H9 (cell line): ENCODE measurements at regions not wholly inside any gene's neighbourhood (a gene's known extent, or its start where the extent isn't known, plus 50 kb on each side); places are given as distances from the start of the nearest gene placed in this dataset.

Experiments used
- DNase-seq: peaks from one replicate; pipeline ENCODE4 v3.0.0-alpha.2; 2017
- H2AFZ ChIP-seq: one replicate; pipeline ENCODE4 v1.6.1; 2013; ENCODE audit warnings: mild to moderate bottlenecking, low read length, control low read depth, moderate library complexity
- H2AK5ac ChIP-seq: 2 replicates; pipeline ENCODE4 v1.6.1; 2013; ENCODE audit warnings: low read length, control low read depth, mixed read lengths; ENCODE audit not compliant: insufficient read length
- H2BK120ac ChIP-seq: one replicate; pipeline ENCODE4 v1.6.1; 2013; ENCODE audit warnings: low read depth, mild to moderate bottlenecking, low read length, control low read depth, inconsistent platforms; ENCODE audit not compliant: poor library complexity, severe bottlenecking
- H2BK12ac ChIP-seq: 2 replicates; pipeline ENCODE4 v1.6.1; 2013; ENCODE audit warnings: low read length, control low read depth, mixed read lengths, low read depth; ENCODE audit not compliant: insufficient read length
- H2BK15ac ChIP-seq: 2 replicates; pipeline ENCODE4 v1.6.1; 2013; ENCODE audit warnings: low read depth, low read length, control low read depth
- H2BK20ac ChIP-seq: one replicate; pipeline ENCODE4 v1.6.1; 2013; ENCODE audit warnings: low read depth, mild to moderate bottlenecking, low read length, control low read depth, inconsistent platforms; ENCODE audit not compliant: poor library complexity, severe bottlenecking
- H2BK5ac ChIP-seq: 2 replicates; pipeline ENCODE4 v1.6.1; 2013; ENCODE audit warnings: low read length, control low read depth, mixed read lengths; ENCODE audit not compliant: insufficient read length
- H3K14ac ChIP-seq: 2 replicates; pipeline ENCODE4 v1.6.1; 2013; ENCODE audit warnings: low read length, control low read depth; ENCODE audit not compliant: insufficient read depth
- H3K18ac ChIP-seq: 2 replicates; pipeline ENCODE4 v1.6.1; 2013; ENCODE audit warnings: low read depth, mild to moderate bottlenecking, mixed read lengths, low read length, control low read depth; ENCODE audit not compliant: insufficient read length
- H3K23ac ChIP-seq: 2 replicates; pipeline ENCODE4 v1.6.1; 2013; ENCODE audit warnings: low read length, control low read depth, mixed read lengths, low read depth; ENCODE audit not compliant: insufficient read length
- H3K23me2 ChIP-seq: 2 replicates; pipeline ENCODE4 v1.6.1; 2013; ENCODE audit warnings: low read depth, mild to moderate bottlenecking, mixed read lengths, low read length, control low read depth; ENCODE audit not compliant: insufficient read length, poor library complexity, severe bottlenecking
- H3K27ac ChIP-seq: 2 replicates; pipeline ENCODE4 v1.5.1; 2013; ENCODE audit warnings: low read length, control low read depth, mixed read lengths, low read depth; ENCODE audit not compliant: insufficient read length
- H3K27me3 ChIP-seq: 2 replicates; pipeline ENCODE4 v1.6.1; 2013; ENCODE audit warnings: low read length, control low read depth, inconsistent platforms; ENCODE audit not compliant: insufficient read depth
- H3K4ac ChIP-seq: 2 replicates; pipeline ENCODE4 v1.6.1; 2013; ENCODE audit warnings: low read depth, mild to moderate bottlenecking, control low read depth, inconsistent platforms, low read length, moderate library complexity
- H3K4me1 ChIP-seq: 2 replicates; pipeline ENCODE4 v1.6.1; 2013; ENCODE audit warnings: low read length, control low read depth, inconsistent platforms; ENCODE audit not compliant: insufficient read depth
- H3K4me2 ChIP-seq: 2 replicates; pipeline ENCODE4 v1.6.1; 2013; ENCODE audit warnings: low read length, control low read depth, mixed read lengths; ENCODE audit not compliant: insufficient read length, insufficient read depth
- H3K56ac ChIP-seq: 2 replicates; pipeline ENCODE4 v1.6.1; 2013; ENCODE audit warnings: low read depth, mild to moderate bottlenecking, mixed read lengths, low read length, control low read depth; ENCODE audit not compliant: insufficient read length
- H3K79me1 ChIP-seq: 2 replicates; pipeline ENCODE4 v1.6.1; 2013; ENCODE audit warnings: low read depth, mild to moderate bottlenecking, moderate library complexity, low read length, control low read depth, inconsistent platforms; ENCODE audit not compliant: insufficient read depth, poor library complexity, severe bottlenecking
- H3K79me2 ChIP-seq: 2 replicates; pipeline ENCODE4 v1.6.1; 2013; ENCODE audit warnings: low read length, control low read depth, inconsistent platforms; ENCODE audit not compliant: insufficient read depth
- H3K9ac ChIP-seq: 2 replicates; pipeline ENCODE4 v1.6.1; 2013; ENCODE audit warnings: low read length, control low read depth, mixed read lengths; ENCODE audit not compliant: insufficient read length; ENCODE audit errors: extremely low read depth
- H3K9me3 ChIP-seq: one replicate; pipeline ENCODE4 v1.6.1; 2013; ENCODE audit warnings: low read depth, low read length, inconsistent platforms; ENCODE audit not compliant: control insufficient read depth
- H3T11ph ChIP-seq: one replicate; pipeline ENCODE4 v1.6.1; 2013; ENCODE audit warnings: mild to moderate bottlenecking, low read length, control low read depth, inconsistent platforms
- H4K20me1 ChIP-seq: one replicate; pipeline ENCODE4 v1.6.1; 2013; ENCODE audit not compliant: control insufficient read depth, insufficient read length, insufficient read depth
- H4K5ac ChIP-seq: 2 replicates; pipeline ENCODE4 v1.6.1; 2013; ENCODE audit warnings: low read depth, mild to moderate bottlenecking, mixed read lengths, low read length, control low read depth; ENCODE audit not compliant: insufficient read length
- H4K8ac ChIP-seq: replicated peaks from 2 replicates; pipeline ENCODE4 v1.6.1; 2013; ENCODE audit warnings: low read length, control low read depth, mixed read lengths, low read depth; ENCODE audit not compliant: insufficient read length
- H4K91ac ChIP-seq: 2 replicates; pipeline ENCODE4 v1.6.1; 2013; ENCODE audit warnings: low read depth, mild to moderate bottlenecking, moderate library complexity, mixed read lengths, low read length, control low read depth; ENCODE audit not compliant: insufficient read length
- H3K27ac Mint-ChIP-seq, 3 experiments: 2 replicates in 2 of 3; 3 replicates in 1 of 3; pipeline ENCODE4 v1.8.0; 2020 to 2021; ENCODE audit warnings: mixed read lengths in 3 of 3, mild to moderate bottlenecking in 1 of 3, moderate library complexity in 1 of 3
- H3K27me3 Mint-ChIP-seq: 2 replicates; pipeline ENCODE4 v1.8.0; 2021; ENCODE audit warnings: low read depth, mild to moderate bottlenecking, moderate library complexity, mixed read lengths
- H3K36me3 Mint-ChIP-seq, 3 experiments: 2 replicates in 2 of 3; 3 replicates in 1 of 3; pipeline ENCODE4 v1.8.0; 2020 to 2021; ENCODE audit warnings: low read depth in 3 of 3, mixed read lengths in 3 of 3; ENCODE audit not compliant: insufficient read depth in 1 of 3
- H3K4me1 Mint-ChIP-seq, 2 experiments: 2 replicates each; pipeline ENCODE4 v1.8.0; 2020; ENCODE audit warnings: mixed read lengths in 2 of 2
- H3K4me3 Mint-ChIP-seq, 2 experiments: 2 replicates in 1 of 2; 3 replicates in 1 of 2; pipeline ENCODE4 v1.8.0; 2020 to 2021; ENCODE audit warnings: mild to moderate bottlenecking in 2 of 2, mixed read lengths in 2 of 2, moderate library complexity in 1 of 2
- H3K9me3 Mint-ChIP-seq, 2 experiments: 2 replicates in 1 of 2; 3 replicates in 1 of 2; pipeline ENCODE4 v1.8.0; 2020; ENCODE audit warnings: mild to moderate bottlenecking in 2 of 2, mixed read lengths in 2 of 2, moderate library complexity in 1 of 2
- CTCF ChIP-seq: fragments of 200-600 bp; sonication (generic); conservative IDR thresholded peaks from 3 replicates; pipeline ENCODE4 v1.8.0; 2021; ENCODE audit warnings: antibody characterized with exemption, mild to moderate bottlenecking
- WGBS: extraction: QIAGEN DNeasy Blood & Tissue Kit; methylation state at CpG from one replicate; pipeline ENCODE4 v1.1.7; 2013; ENCODE audit warnings: missing lambda C conversion rate, low lambda C conversion rate, mixed read lengths; ENCODE audit not compliant: insufficient read length; ENCODE audit errors: extremely low coverage; 5-methylcytosine and 5-hydroxymethylcytosine counted together

DNA sequence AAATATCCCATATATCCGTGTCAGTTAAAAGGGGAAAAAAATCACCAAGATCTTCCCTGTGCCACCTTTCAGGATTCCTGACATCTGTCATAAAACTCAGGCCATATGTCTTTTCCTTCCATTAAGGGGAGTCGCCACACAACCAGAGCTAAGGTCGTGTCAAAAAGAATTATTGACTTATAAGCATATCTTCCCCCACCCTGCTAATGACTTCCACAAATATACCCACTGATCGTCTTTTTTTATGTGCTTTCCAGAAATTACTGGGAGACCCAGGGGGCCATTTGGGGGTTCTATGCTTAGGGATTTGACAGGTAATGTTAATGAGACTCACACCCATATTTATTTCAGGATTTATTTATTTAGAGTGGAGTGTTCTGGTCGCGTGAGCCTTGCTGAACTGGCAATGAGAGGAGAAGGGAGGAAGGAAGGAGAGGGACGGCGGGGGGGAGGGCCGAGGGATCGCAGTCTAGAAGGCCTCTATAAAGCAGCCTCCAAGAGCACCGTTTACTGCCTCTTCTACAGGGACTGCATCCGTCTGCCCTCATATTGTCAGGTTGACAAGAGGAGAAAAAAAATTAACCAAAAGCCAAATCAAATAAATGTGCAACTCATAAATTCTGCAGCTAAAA, 135.7 kb upstream of the MGMT start:
- no peak overlapping the region for H4K5ac ChIP-seq
- Mint-ChIP-seq H3K4me3 (no peak overlapping the region), H3K4me1 (peaks cover 13 to 25% of the 10 kb centered on the region in 2 experiments), H3K9me3 (no peaks in the 10 kb centered on the region), H3K27ac (no peak overlapping the region), H3K36me3 (no peaks in the 10 kb centered on the region), H3K27me3 (no peaks in the 10 kb centered on the region)
- H2AK5ac ChIP-seq: no peak overlapping the region
- H3K27me3 ChIP-seq: no peaks in the 10 kb centered on the region
- H2BK12ac ChIP-seq: no peak overlapping the region
- no peak overlapping the region for H2BK20ac ChIP-seq
- H3K79me1 ChIP-seq: no peaks in the 10 kb centered on the region
- no peaks in the 10 kb centered on the region for H4K20me1 ChIP-seq
- no peak overlapping the region for H4K8ac ChIP-seq
- no peak overlapping the region for H3K27ac ChIP-seq
- no peak overlapping the region for H3K9ac ChIP-seq
- H3K79me2 ChIP-seq: no peaks in the 10 kb centered on the region
- H3K23me2 ChIP-seq: no peaks in the 10 kb centered on the region
- H3K14ac ChIP-seq: no peak overlapping the region
- no peaks in the 10 kb centered on the region for H3K9me3 ChIP-seq
- no peak overlapping the region for H3K4me2 ChIP-seq
- no peak overlapping the region for H3K4ac ChIP-seq
- WGBS: no CpG with 5 or more reads among the region's 12 CpGs
- H3T11ph ChIP-seq: no peak overlapping the region
- no peak overlapping the region for H2AFZ ChIP-seq
- H2BK120ac ChIP-seq: no peak overlapping the region
- H3K23ac ChIP-seq: no peak overlapping the region
- TF ChIP-seq CTCF: no peak
- no peak for DNase-seq
- no peak overlapping the region for H3K18ac ChIP-seq
- no peak overlapping the region for H4K91ac ChIP-seq
- H3K56ac ChIP-seq: no peak overlapping the region
- H2BK15ac ChIP-seq: no peak overlapping the region
- no peak overlapping the region for H2BK5ac ChIP-seq
- 0 out of 2 replicates have a peak, but pooled peaks cover 2% of the 10 kb centered on the region for H3K4me1 ChIP-seq
